ENCODE measurements at regions not wholly inside any gene's neighbourhood (a gene's known extent, or its start where the extent isn't known, plus 50 kb on each side); places are given as distances from the start of the nearest gene placed in this dataset.

DNA sequence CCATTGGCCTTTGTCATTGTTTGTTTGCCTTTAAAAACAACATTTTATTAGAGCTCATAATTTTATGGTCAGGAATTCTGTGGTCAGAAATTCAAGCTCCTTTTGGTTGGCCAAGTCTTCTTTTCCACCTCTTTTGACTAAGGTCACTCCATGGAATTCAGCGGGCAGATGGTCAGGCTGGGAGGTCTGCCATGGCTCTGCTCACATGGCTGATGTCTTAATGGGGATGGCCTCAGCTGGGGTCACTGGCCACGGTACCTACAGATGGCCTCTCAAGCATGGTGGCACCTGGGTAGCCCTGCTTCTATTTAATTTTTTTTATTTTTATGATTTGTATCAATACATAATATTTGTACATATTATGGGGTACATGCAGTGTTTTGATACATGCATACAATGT is 360.8 kb upstream of the MCTP2 start:
- H2BK15ac ChIP-seq (ENCODE audit: low read length): no peak overlapping the region
- H3K36me3 ChIP-seq (ENCODE audit: control insufficient read depth in 2 of 4, insufficient read depth in 4 of 4, low read length in 3 of 4): no peaks in the 10 kb centered on the region
- H3K9me3 ChIP-seq (ENCODE audit: insufficient read depth in 2 of 2, low read depth in 1 of 2, low read length in 1 of 2): no peaks in the 10 kb centered on the region
- ChIA-PET CTCF (ENCODE audit: partially characterized antibody) (interaction anchor here (0.6 to 0.9 kb wide), 2 partner anchors 230 to 1621 kb away, joined by 3 read pairs; no protein-coding TSS in a partner anchor), POLR2A (ENCODE audit: partially characterized antibody) (no interaction called here)
- H3K27ac ChIP-seq (ENCODE audit: low read depth, low read length): no peak overlapping the region
- H3K4me3 ChIP-seq (ENCODE audit: extremely low read depth in 1 of 4, insufficient read depth in 2 of 4, low read depth in 3 of 4, low read length in 4 of 4): no peak overlapping the region
- no peak overlapping the region for H4K91ac ChIP-seq (replicated peaks; ENCODE audit: insufficient read length, low read length)
- no peak overlapping the region for H2BK20ac ChIP-seq (ENCODE audit: low read length)
- no peak overlapping the region for H2AFZ ChIP-seq (ENCODE audit: low read length)
- DNase-seq (ENCODE audit: low read depth in 1 of 2, low spot score in 2 of 2): no peak
- H3K14ac ChIP-seq (ENCODE audit: insufficient read length): no peak overlapping the region
- H3K18ac ChIP-seq (ENCODE audit: extremely low read depth, low read length): no peak overlapping the region
- no peaks in the 10 kb centered on the region for H3K4me1 ChIP-seq (replicated peaks in 1 of 4; ENCODE audit: control insufficient read depth in 3 of 4, insufficient read depth in 4 of 4, low read length in 3 of 4)
- no peak for FAIRE-seq
- TF ChIP-seq TBP (IDR thresholded peaks at IDR 0.05; ENCODE audit: low read depth, low read length) (no peak), BCL11A (IDR thresholded peaks at IDR 0.05; ENCODE audit: low read depth in 2 of 2, low read length in 2 of 2) (no peak), CBX5 (IDR thresholded peaks at IDR 0.05; ENCODE audit: low read depth, low read length) (no peak), RBBP5 (IDR thresholded peaks at IDR 0.05; ENCODE audit: borderline replicate concordance, low read depth, low read length) (no peak), ASH2L (IDR thresholded peaks at IDR 0.05; ENCODE audit: low read length) (no peak), SRF (IDR thresholded peaks at IDR 0.05; ENCODE audit: low read depth, low read length) (no peak), POLR2AphosphoS5 (IDR thresholded peaks at IDR 0.05; ENCODE audit: low read depth, low read length) (no peak), JUND (IDR thresholded peaks at IDR 0.05; ENCODE audit: low read length) (no peak)
- TF ChIP-seq, protein P1, sequence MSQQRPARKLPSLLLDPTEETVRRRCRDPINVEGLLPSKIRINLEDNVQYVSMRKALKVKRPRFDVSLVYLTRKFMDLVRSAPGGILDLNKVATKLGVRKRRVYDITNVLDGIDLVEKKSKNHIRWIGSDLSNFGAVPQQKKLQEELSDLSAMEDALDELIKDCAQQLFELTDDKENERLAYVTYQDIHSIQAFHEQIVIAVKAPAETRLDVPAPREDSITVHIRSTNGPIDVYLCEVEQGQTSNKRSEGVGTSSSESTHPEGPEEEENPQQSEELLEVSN (IDR thresholded peaks at IDR 0.05): no peak
- TF ChIP-seq, protein P2, sequence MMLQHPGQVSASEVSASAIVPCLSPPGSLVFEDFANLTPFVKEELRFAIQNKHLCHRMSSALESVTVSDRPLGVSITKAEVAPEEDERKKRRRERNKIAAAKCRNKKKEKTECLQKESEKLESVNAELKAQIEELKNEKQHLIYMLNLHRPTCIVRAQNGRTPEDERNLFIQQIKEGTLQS (IDR thresholded peaks at IDR 0.05; ENCODE audit: insufficient read depth, low read depth, low read length): no peak
- H3K79me2 ChIP-seq (ENCODE audit: control insufficient read depth in 1 of 2, insufficient read depth in 2 of 2, low read length in 2 of 2): no peaks in the 10 kb centered on the region
- H3K4me2 ChIP-seq (ENCODE audit: insufficient read depth in 1 of 2, low read depth in 2 of 2, low read length in 2 of 2): no peak overlapping the region
- no peak overlapping the region for H3K9ac ChIP-seq (replicated peaks in 1 of 4; ENCODE audit: extremely low read depth in 1 of 4, low read depth in 3 of 4, low read length in 3 of 4)
- no peak overlapping the region for H3K4ac ChIP-seq (replicated peaks; ENCODE audit: insufficient read length, low read depth, low read length)
- no peaks in the 10 kb centered on the region for H3K79me1 ChIP-seq (ENCODE audit: low read depth, low read length)
- no peak overlapping the region for H2AK5ac ChIP-seq (ENCODE audit: low read depth, low read length)
- H3K56ac ChIP-seq (replicated peaks; ENCODE audit: insufficient read length, low read depth, low read length): no peak overlapping the region
- H2BK120ac ChIP-seq (replicated peaks; ENCODE audit: low read depth, low read length): no peak overlapping the region
- H3K23ac ChIP-seq (ENCODE audit: insufficient read length): no peak overlapping the region
- no peak overlapping the region for H2BK5ac ChIP-seq (ENCODE audit: low read depth, low read length)
- peaks cover 0 to 1% (median 0%) of the 10 kb centered on the region in 4 experiments; a peak in 1 of 7 replicates for H3K27me3 ChIP-seq (replicated peaks in 1 of 4; ENCODE audit: control insufficient read depth in 3 of 4, extremely low read depth in 1 of 4, insufficient read depth in 3 of 4, low read length in 3 of 4)
- no peak overlapping the region for H2BK12ac ChIP-seq (ENCODE audit: low read depth, low read length)
- H3K23me2 ChIP-seq (ENCODE audit: low read depth, low read length): no peaks in the 10 kb centered on the region
- H4K5ac ChIP-seq (ENCODE audit: insufficient read length, low read depth, low read length): no peak overlapping the region
- no peak overlapping the region for H4K8ac ChIP-seq (ENCODE audit: extremely low read depth, insufficient read depth, low read length)
- WGBS, 2 experiments (ENCODE audit: extremely low coverage in 1 of 2, insufficient coverage in 1 of 2, insufficient read length in 1 of 2, insufficient replicate concordance in 2 of 2, low coverage in 1 of 2, low lambda C conversion rate in 2 of 2, missing lambda C conversion rate in 1 of 2): 96% methylated on average over 2 of the region's 2 CpGs; no CpG with 5 or more reads in 1 of the 2 experiments
- no peaks in the 10 kb centered on the region for H4K20me1 ChIP-seq (replicated peaks in 1 of 2; ENCODE audit: control insufficient read depth in 1 of 2, insufficient read depth in 2 of 2, low read length in 2 of 2)

Data from H1 (cell line).